K562 (cell line): ENCODE measurements at regions not wholly inside any gene's neighbourhood (a gene's known extent, or its start where the extent isn't known, plus 50 kb on each side); places are given as distances from the start of the nearest gene placed in this dataset.

Source experiments
- FOXM1 ChIP-seq, 2 experiments: fragments of 450-650 bp in 1 of 2; sonication (generic) in 1 of 2; formaldehyde crosslinking in 1 of 2; IDR thresholded peaks; 2 replicates each; pipeline versions ENCODE4 v1.6.1 to v1.9.0; 2017 to 2022; ENCODE audit warnings: low read depth in 2 of 2, mild to moderate bottlenecking in 2 of 2, missing genetic modification reagents in 1 of 2, moderate library complexity in 1 of 2
- RAD21 ChIP-seq, 2 experiments: fragments of 250-450 bp in 1 of 2; fragments of 450-650 bp in 1 of 2; sonication (Bioruptor Pico) in 1 of 2; formaldehyde crosslinking in 1 of 2; IDR thresholded peaks in 1 of 2; conservative IDR thresholded peaks in 1 of 2; 2 replicates each; pipeline versions ENCODE4 v1.4.0 to v1.8.0; 2020 to 2022; ENCODE audit warnings: mild to moderate bottlenecking in 2 of 2, moderate library complexity in 1 of 2
- TCF7L2 ChIP-seq: fragments of 150-350 bp; IDR thresholded peaks from 2 replicates; pipeline ENCODE4 v1.6.1; 2016; ENCODE audit warnings: low read depth, mild to moderate bottlenecking, low read length, moderate library complexity
- USF2 ChIP-seq: sonication (generic); formaldehyde crosslinking; IDR thresholded peaks from 2 replicates; pipeline ENCODE4 v1.5.0; 2020; ENCODE audit warnings: missing genetic modification reagents
- ZFP36 ChIP-seq: fragments of 150-350 bp; IDR thresholded peaks from 2 replicates; pipeline ENCODE4 v1.6.1; 2018; ENCODE audit warnings: low read length, low read depth; ENCODE audit not compliant: partially characterized antibody
- ZKSCAN8 ChIP-seq: fragments of 200-800 bp; sonication (Bioruptor generic); IDR thresholded peaks from 2 replicates; pipeline ENCODE4 v1.6.1; 2016; ENCODE audit warnings: missing genetic modification characterization, missing compliant biosample characterization
- ZNF318 ChIP-seq, 2 experiments: fragments of 450-650 bp; IDR thresholded peaks; 2 replicates each; pipeline ENCODE4 v1.6.1; 2016; ENCODE audit warnings: mild to moderate bottlenecking in 2 of 2, borderline replicate concordance in 1 of 2, low read depth in 1 of 2, moderate library complexity in 1 of 2
- ZNF507 ChIP-seq: conservative IDR thresholded peaks from 2 replicates; pipeline ENCODE4 v1.6.1; 2017; ENCODE audit warnings: missing genetic modification characterization, missing compliant biosample characterization
- ZNF584 ChIP-seq: fragments of 200-800 bp; sonication (Bioruptor generic); IDR thresholded peaks from 2 replicates; pipeline ENCODE4 v1.6.1; 2016; ENCODE audit warnings: low read depth, mild to moderate bottlenecking, missing genetic modification characterization, missing compliant biosample characterization

- TF ChIP-seq ZNF318 (IDR thresholded peaks at IDR 0.05; ENCODE audit: borderline replicate concordance in 1 of 2, low read depth in 1 of 2) = peak in 1 of 2 experiments; percentile 47; a peak in 1 of 4 replicates
- no peak for TF ChIP-seq TCF7L2
- no peak for TF ChIP-seq FOXM1 (IDR thresholded peaks at IDR 0.05; ENCODE audit: low read depth)
- TF ChIP-seq FOXM1 (CRISPR knock-in tag; IDR thresholded peaks at IDR 0.05; ENCODE audit: low read depth) = no peak
- no peak for TF ChIP-seq ZNF507
- TF ChIP-seq USF2 (CRISPR knock-in tag) = no peak
- no peak for TF ChIP-seq ZFP36
- TF ChIP-seq ZNF584 = no peak
- TF ChIP-seq ZKSCAN8 = no peak
- 0 out of 4 replicates have a peak, but pooled peaks of 1 of the 2 experiments have one; percentile 4 for TF ChIP-seq RAD21 (CRISPR knock-in tag; conservative IDR thresholded peaks at IDR 0.05 in 1 of 2, IDR thresholded peaks at IDR 0.05 in 1 of 2)
Observed at GRCh38 chr12:91555436-91556415, 373.1 kb upstream of the DCN start (continued).
